ENCODE measurements at regions not wholly inside any gene's neighbourhood (a gene's known extent, or its start where the extent isn't known, plus 50 kb on each side); places are given as distances from the start of the nearest gene placed in this dataset.
"Not testable (repeated sequence)": the region's sequence is repeated elsewhere in the genome, so short reads cannot be mapped to it uniquely, and the experiment has no call there.

- no peak for DNase-seq
Measured at GRCh38 chr13:39803156-39803555, 147.7 kb downstream of the COG6 start.

GRCh38 chr13:39803851-39804250 is 148.4 kb downstream of the COG6 start:
- no peak for DNase-seq

- DNase-seq, result no peak
Measured at GRCh38 chr13:39804332-39805210, 149.1 kb downstream of the COG6 start.

GRCh38 chr13:39809466-39809865 is 154.0 kb downstream of the COG6 start:
- no peak for DNase-seq

- DNase-seq, result no peak
Measured at GRCh38 chr13:39810091-39810877, 154.8 kb downstream of the COG6 start.

- DNase-seq, result peak; percentile 84 to 90
Measured at GRCh38 chr13:39811051-39811450, 155.6 kb downstream of the COG6 start.

GRCh38 chr13:39811696-39812095 is 156.2 kb downstream of the COG6 start:
- no peak for DNase-seq

GRCh38 chr13:39815345-39816111 is 160.1 kb downstream of the COG6 start:
- DNase-seq, result no peak

- no peak for DNase-seq
Measured at GRCh38 chr13:39816936-39817335, 161.5 kb downstream of the COG6 start.

GRCh38 chr13:39818953-39819352 is 163.5 kb downstream of the COG6 start:
- no peak for DNase-seq

GRCh38 chr13:39820606-39821005 is 165.1 kb downstream of the COG6 start:
- no peak for DNase-seq

- no peak for DNase-seq
Measured at GRCh38 chr13:39821977-39822376, 166.5 kb downstream of the COG6 start.

GRCh38 chr13:39822437-39822836 is 167.0 kb downstream of the COG6 start:
- no peak for DNase-seq

- no peak for DNase-seq
Measured at GRCh38 chr13:39823063-39823713, 167.7 kb downstream of the COG6 start.

- no peak for DNase-seq
Measured at GRCh38 chr13:39825886-39826285, 170.4 kb downstream of the COG6 start.

- DNase-seq, result no peak
Measured at GRCh38 chr13:39835253-39835652, 179.8 kb downstream of the COG6 start.

GRCh38 chr13:39836038-39836437 is 180.6 kb downstream of the COG6 start:
- no peak for DNase-seq

- DNase-seq, result not testable (repeated sequence)
Measured at GRCh38 chr13:39837866-39838265, 182.4 kb downstream of the COG6 start.

- no peak for DNase-seq
Measured at GRCh38 chr13:39840201-39840600, 184.7 kb downstream of the COG6 start.

- DNase-seq, result no peak
Measured at GRCh38 chr13:39847336-39847735, 191.9 kb downstream of the COG6 start.

GRCh38 chr13:39855236-39855635 is 199.8 kb downstream of the COG6 start:
- no peak for DNase-seq

GRCh38 chr13:39856714-39857113 is 201.3 kb downstream of the COG6 start:
- no peak for DNase-seq

- no peak for DNase-seq
Measured at GRCh38 chr13:39858794-39859193, 203.3 kb downstream of the COG6 start.

Measured in AML-193 (cell line).